GM04504 (cell line): ENCODE measurements at regions not wholly inside any gene's neighbourhood (a gene's known extent, or its start where the extent isn't known, plus 50 kb on each side); places are given as distances from the start of the nearest gene placed in this dataset.
"Not testable (repeated sequence)": the region's sequence is repeated elsewhere in the genome, so short reads cannot be mapped to it uniquely, and the experiment has no call there.

Experiments used
- DNase-seq: peaks from one replicate; pipeline ENCODE4 v3.0.0-alpha.2; 2012; ENCODE audit warnings: low read depth

DNA sequence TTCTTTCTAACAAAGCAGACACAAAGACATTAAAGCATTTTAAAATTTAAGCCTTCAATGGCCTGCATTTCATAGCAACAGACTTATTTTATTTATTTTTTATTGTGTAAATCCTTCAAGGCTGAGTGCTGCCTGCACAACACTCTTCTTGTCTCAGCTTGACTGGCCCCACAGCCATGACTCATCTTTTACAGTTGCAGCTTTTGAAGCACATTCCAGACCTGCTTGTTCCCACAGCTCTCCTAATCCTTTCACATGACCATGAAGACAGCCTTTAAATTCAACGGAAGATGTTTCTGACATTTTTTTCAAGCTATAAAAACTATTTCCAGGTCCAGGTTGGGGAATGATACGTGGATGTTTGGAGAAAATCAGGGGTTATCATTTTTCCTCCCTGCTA, 276.9 kb upstream of the TACR3 start:
- DNase-seq: peak; percentile 5

DNA sequence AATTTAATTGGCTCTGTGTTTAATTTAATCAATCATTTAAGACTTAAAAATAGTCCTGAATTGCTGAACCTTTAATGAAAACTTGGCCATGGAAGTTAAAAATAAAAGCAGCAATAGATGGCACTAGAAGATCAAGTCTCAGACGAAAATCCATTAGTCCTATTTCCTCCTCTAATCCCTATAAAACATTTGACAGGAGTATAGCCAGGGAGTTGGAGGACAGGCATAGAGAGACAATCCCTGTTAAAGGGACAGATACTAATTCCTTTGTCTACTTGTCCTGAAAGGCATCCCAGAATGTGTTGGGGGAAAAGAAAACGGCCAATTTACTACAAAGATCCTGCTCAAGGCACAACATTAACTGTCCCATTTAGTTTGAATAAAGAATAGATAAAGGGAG, 276.3 kb upstream of the TACR3 start:
- no peak for DNase-seq

DNA sequence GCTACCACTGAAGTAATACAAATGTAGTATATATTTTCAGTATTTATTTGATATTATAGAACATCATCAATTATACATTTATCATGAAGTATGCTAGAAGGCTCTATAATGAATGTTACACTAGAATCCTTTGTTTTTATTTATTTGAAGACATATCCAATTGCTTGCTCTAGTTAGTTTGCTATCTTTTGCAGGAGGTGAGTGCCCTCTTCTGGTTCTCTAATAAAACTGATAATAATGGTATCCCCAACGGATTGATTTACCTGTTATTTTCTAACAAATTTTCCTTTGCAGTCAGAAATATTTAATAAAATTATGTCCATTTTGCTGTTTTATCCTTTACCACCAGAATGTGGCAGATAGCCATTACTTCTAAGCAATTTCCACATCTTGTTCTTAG, 274.3 kb upstream of the TACR3 start:
- no peak for DNase-seq

DNA sequence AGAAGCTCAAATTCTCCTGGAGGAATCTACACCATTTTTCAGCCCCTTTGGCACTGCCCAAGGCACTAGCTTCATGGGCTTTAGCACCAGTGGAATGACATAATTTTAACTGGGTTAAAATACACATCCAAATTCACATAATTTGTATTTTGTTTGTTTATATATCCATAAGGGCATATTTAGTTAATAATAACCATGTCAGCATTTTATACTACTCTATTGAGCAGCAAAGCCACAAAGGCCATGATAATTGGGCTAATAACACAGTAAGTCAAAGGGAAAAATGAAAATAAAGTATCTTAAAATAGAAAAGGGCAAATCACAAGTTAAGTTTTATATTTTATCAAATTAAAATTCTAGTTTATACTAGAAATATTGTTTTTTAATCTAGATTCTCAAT, 262.7 kb upstream of the TACR3 start:
- no peak for DNase-seq

DNA sequence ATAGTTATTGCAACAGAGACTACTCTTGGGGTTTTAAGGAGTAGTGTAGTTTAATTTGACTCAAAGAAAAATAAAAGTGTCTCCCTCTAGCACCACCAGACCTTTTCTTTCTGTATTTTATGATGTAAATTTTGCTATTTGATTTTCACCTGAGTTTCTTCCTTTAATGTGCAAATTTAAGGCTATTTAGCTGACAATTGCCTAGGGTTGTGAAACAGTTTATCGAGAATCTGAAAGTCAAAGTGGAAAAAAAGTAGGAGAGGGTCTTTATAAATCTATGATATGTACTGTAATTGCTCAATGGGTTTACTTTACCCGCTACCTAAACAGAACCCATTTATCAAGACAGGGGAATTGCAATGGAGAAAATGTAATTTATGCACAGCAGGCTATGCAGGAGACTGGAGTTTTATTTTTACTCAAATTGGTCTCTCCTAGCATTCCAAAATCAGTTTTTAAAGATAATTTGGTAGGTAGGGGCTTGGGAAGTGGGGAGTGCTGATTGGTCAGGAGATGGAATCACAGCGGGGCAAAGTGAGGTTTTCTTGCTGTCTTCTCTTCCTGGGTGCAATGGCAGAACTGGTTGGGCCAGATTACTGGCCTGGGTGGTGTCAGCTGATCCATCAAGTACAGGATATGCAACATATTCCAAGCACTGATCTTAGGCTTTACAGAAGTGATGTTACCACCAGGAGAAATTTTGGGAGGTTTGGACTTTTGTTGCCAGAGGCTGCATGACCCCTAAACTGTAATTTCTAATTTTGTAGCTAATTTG, 228.6 kb upstream of the TACR3 start:
- DNase-seq: no peak

DNA sequence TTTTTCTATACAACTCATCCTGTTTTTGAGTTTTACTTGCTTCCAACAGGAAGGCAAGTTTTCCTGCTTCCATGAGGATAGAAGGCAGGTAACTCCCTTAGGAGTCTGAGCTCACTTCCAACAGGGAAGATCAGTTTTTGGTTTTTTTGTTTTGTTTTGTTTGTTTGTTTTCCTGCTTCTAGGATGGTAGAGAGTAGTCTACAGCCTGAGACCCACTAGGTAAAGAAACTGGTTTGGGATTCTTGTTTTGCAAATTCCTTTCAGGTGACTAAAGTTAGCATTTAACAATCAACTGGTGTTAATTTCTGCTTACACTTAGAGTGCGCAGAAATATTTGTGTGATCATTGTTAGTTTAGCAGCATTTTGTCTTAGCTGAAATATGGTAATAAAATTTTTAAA, 227.8 kb upstream of the TACR3 start:
- DNase-seq: no peak

DNA sequence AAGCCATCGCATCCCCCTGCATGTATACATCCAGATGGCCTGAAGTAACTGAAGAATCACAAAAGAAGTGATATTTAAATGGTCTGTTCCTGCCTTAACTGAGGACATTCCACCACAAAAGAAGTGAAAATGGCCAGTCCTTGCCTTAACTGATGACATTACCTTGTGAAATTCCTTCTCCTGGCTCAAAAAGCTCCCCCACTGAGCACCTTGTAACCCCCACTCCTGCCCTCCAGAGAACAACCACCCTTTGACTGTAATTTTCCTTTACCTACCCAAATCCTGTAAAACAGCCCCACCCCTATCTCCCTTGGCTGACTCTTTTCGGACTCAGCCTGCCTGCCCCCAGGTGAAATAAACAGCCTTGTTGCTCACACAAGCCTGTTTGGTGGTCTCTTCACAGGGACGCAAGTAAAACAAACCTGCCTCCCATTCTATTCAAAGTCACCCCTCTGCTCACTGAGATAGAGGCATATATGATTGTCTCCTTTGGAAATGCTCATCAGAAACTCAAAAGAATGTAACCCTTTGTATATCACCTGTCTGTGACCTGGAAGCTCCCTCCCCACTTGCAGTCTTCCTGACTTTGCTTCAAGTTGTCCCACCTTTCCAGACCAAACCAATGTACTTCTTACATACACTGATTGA, 227.0 kb upstream of the TACR3 start:
- DNase-seq: not testable (repeated sequence)

DNA sequence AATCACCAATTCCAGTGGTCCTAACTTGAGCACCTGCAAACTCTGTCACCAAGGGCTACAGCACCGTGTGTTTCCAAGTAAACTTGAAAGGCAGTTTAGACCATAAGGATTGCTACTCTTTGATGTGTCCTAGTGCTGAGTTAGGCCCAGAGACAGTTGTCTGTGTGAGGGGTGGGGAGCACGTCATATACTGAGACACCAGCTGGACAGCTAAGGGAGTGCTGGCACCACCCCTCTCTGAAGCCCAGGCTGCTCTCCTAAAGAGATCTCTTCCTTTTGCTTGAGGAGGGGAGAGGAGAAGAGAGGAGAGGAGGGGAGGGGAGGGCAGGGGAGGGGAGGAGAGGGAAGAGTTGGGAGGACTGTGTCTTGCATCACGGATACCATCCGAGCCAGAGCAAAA, 218.7 kb upstream of the TACR3 start:
- no peak for DNase-seq

DNA sequence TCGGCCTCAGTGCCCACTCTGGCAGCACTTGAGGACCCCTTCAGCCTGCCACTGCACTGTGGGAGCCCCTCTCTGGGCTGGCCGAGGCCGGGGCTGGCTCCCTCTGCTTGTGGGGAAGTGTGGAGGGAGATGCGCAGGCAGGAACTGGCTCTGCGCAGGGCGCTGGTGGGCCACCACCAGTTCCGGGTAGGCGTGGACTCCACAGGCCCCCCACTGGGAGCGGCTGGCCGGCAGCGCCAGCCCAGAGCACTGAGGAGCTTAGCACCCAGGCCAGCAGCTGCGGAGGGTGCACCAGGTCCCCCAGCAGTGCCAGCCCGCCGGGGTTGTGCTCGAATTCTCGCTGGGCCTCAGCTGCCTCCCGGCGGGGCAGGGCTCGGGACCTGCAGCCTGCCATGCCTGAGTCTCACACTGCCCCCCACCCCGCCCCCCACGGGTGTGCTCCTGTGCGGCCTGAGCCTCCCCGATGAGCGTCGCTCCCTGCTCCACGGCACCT, 216.9 kb upstream of the TACR3 start:
- no peak for DNase-seq

DNA sequence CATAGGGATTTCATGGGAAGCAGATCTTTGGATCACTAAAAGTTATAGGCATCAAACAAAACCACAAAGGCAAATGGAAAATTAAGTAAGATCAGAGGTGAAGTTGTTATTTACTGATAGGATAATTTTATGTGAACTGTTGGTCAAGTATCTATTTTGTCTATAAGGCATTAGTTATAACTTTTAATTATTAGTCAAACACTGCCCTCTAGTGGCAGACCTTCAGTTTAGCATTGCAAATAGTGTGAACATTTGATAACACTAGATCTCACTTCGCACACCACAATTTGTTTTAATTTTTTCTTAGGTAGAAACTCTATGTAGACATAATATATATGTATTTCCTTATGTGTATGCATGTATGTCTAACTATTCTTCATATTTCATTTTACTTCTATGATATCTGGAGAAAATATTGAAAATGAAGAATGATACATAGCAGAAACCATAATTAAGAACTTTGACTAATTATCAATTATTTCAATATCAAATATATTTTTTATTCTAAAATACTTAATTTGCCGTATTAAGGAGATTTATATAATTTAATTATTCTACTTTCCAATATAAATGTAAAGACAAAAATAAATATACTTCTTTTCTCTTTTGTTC, 214.5 kb upstream of the TACR3 start:
- DNase-seq: peak; percentile 6

DNA sequence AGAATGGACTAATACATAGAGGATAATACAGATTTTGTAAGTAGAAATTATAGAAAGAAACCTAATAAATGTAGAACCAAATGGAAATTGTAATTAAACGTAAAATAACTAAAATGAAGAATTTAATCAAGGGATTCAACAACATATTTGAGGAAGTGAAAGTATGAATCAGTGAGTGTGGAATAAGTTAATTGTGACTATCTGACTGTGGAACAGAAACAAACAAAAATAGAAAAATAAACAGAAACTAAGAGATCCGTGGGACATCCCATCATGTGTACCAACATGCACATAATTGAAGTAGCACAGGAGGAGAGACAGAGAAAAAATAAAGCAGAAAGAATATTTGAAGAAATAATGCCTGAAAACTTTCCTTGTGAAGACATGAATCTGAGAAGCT, 208.6 kb upstream of the TACR3 start:
- no peak for DNase-seq

DNA sequence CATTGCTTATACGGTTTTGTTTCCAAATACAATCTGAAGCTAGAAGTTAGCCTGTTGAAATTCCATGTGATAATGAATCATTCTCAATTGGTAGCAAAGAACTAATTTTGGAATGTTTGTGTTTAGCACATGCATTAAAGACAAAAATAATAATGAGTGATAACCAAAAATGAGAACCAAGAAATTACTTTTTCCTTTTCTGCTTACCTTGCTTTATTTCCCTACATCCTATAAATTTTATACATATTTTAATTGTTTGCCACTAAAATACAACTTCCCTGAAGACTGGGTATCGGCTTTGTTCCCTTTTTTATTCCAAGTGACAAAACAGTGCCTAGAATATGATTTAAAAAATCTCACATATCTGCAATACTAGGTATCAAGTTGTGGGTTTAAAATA, 203.8 kb upstream of the TACR3 start:
- no peak for DNase-seq

DNA sequence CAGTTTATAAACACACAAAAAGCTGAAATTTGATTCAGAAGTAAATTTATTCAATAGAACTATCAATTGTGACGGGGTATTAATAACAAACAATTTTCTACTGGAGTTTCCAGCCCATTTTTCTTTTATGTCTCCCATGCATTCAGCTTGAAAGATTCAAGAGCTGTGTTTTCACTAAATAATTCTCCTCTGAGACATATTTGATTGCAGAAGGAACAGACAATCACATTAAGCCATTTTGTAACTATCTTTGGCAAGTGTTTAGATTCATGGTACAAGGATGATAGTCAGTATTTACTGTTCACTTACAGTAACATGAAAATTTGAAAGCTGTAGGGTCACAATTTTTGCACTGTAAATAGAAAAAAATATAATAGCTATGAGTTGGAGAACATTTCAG, 198.4 kb upstream of the TACR3 start:
- no peak for DNase-seq

DNA sequence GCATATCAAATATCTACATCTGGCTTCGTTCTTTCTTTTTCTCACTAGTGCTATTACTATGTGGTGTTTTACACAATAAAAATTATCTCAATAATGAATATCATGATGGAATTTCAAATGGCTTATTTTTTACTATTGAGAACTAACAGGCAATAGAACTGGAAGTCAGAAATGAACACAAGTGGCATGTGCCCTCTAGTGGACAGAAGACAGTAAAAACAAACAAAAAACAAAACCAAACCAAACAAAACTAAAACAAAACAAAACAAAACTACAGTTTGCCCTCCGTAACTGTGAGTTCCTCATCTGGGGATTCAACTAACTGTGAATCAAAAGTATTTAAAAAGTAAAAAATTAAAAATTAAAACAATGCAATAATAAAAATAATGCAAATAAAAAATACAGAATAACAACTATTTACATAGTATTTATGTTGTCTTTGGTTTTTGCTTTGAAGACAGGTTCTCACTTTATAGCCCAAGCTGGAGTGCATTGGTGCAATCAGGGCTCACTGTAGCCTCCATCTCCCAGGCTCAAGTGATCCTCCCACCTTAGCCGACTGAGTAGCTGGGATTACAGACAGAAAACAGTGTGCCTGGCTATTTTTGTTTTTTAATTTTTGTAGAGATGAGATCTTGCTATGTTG, 195.6 kb upstream of the TACR3 start:
- DNase-seq: no peak

DNA sequence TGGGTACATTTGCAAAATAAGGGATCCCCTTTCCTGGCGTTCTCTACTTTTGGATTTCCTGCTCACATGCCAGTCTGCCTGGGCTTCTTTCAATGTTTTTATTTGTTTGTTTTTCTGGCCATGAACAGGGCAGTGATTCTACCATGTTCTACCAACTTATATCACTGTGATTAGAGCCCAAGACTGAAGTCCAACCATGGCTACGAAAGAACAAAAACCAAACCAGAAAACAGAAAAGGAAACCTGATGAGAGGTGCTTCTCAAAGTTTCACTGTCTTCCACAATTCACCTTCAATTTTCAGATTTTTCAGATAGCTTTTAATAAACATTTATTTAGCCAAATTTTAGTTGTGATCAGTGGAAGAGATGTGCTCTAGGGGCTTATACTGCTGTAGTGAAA, 187.6 kb upstream of the TACR3 start:
- DNase-seq: no peak

DNA sequence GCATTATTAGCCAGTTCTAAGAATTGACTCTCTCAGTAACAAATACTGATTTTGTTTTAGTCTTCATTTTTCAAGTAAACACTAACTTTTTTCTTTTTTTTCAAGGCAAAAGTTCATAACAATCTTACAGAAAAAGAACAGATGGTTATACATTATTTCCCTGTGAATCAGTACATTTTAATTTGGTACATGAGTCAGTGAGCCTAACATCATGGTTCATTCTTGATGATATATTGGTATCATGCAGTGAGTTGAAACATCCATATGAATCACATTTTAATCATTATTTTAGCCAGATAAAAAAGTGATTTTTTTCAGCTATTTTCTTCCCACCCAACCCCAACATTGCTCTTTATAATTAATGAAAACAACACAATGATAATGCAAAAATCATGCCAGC, 184.3 kb upstream of the TACR3 start:
- DNase-seq: no peak

DNA sequence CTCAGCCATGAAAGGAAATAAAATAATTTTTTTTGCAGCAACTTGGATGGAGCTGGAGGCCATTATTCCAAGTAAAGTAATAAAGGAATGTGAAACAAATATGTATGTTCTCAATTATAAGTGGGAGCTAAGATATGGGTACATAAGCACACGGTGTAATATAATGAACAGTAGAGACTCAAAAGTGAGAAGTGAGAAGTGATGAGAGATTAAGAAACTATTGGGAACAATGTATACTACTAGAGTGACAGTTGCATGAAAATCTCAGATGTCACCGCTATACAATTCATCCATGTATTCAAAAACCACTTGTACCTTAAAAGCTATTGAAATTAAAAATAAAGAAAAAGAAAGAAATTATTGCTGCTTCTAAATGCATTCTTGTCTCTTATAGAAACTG, 182.9 kb upstream of the TACR3 start:
- DNase-seq: no peak

DNA sequence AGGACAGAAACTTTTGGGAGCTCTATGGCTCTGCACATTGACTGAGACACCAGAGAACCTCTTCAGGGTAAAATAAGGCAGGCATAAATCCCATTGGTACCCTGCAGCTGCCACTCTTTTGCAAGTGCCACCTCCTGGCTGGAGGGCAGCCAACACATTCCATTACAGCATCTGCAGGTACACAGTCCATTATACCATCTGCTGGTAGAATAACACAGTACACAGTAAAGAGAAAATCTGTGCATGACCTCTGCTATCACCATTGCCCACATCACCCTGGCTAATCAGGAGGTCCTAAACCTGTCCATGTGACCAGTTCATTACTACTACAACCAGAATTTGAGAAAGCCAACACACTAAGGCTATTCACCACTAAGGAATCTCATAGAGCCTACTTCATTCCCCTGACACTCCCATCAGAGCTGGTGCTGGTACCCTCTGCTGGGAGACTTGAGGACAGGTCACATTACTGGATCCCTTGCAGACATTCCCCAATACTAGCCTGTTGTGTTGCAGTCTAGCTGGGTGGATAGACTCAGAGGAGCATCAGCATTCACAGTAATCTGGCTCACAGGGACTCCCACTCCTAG, 176.2 kb upstream of the TACR3 start:
- no peak for DNase-seq

DNA sequence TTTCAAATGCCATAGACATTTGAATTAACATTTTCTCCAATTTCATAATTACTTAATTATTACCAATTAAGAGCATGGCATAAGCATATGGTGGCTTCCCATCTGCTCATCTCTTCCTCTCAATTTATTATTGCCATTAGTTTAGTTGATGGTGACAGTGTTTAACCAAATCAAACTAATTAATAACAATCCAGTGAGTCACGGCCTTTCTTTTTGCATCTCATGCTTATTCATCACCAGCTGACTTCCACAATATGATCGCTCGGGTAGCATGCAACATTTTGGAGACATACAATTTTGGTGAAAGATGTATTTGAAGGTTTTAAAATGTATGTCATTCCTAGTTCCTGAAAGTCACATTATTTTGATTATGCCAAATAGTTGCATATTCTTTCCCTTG, 172.8 kb upstream of the TACR3 start:
- DNase-seq: no peak

DNA sequence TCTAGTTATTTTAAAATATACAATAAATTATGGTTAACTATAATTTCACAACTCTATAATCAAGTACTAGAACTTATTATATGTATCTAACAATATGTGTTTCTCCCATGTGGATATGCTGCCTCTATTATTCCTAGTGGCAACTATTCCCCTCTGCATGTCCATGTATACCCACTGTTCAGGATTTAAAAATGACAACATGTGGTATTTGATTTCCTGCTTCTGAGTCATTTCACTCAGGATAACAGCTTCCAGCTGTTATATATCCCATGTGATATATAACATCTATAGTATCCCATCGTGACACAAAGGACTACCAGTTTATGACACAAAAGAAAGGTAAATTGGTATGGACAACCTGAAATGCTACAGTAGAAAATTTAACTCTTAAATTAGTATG, 167.4 kb upstream of the TACR3 start:
- no peak for DNase-seq

DNA sequence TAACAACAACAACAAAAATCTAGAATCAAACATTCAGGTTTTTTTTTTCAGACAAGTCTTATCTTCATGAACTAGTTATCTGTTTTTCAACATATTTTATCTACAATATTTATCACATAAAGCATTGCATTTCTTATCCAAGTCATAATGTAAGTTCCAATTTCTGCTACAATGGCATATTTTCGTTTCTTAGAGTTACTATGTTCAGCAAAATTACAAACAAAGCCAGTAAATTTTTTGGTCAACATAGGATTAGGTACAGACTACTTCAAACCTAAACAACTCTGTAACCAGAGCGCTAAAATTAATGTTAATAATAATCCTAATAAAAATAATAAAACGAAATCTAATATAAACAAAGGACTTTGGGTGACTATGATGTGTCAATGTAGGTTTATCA, 165.4 kb upstream of the TACR3 start:
- DNase-seq: no peak

DNA sequence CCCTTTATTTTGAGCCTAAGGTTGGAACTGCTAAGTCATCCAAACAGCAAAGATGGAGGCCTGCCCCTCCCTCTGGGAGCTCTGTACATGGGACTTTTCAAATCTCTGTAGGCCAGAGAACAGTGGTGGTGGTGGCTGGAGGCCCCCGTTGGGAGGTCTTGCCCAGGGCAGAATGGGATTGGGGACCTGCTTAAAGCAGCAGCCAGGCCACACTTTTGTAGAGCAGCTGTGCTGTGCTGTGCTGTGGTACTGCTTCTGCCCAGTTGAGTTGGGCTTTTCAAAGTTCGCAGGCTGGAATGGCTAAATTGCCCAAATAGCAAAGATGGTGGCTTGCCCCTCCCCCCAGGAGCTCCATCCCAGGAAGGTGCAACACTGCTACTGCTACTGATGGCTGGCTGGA, 147.5 kb upstream of the TACR3 start:
- DNase-seq: no peak

DNA sequence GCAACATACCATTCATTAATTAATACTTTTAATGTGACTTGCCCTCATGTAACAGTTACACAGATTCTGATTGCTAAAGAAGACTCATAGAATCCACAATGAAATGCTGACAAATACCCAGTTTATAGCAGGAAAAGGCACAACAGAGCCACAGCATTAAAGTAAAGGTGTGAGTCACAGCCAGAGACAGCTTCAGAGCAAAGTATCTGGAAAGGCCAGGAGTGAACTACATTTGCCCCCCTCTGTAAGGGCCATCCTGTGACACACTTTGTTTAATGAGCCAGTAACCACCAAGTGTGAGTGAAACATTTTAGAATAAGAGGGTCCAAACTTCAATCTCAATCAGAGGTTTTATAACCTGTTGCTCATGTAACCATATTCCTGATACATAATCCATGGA, 133.8 kb upstream of the TACR3 start:
- no peak for DNase-seq
